ENCODE measurements at regions not wholly inside any gene's neighbourhood (a gene's known extent, or its start where the extent isn't known, plus 50 kb on each side); places are given as distances from the start of the nearest gene placed in this dataset.

DNA sequence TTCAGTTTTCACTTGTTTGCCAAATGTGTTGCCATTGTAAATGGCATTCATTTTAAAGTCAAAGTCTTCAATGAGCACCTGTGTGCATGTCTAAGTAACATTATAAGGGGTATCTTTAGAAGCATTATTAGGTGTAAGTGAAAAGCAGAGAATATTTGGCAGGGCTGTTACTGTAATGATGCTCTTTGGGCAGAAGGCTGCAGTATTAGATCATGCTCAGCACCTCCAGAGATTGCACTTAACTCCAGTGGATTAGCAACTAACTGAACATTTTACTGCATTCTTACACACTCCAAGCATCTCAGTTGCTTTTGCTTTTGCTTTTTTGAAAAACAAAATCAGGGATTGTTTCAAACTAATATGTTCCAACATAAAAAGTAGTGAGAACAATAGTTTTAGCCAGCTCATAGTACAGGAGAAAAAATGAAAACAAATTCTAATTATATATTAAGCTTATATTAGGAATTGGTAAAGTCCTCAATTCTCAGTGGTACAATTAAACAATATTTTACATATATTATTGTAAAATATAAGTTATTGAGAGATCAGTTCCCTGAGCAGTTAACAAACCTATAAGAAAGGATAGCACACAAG is 1740.9 kb upstream of the CDH9 start:
- TF ChIP-seq, protein P1, sequence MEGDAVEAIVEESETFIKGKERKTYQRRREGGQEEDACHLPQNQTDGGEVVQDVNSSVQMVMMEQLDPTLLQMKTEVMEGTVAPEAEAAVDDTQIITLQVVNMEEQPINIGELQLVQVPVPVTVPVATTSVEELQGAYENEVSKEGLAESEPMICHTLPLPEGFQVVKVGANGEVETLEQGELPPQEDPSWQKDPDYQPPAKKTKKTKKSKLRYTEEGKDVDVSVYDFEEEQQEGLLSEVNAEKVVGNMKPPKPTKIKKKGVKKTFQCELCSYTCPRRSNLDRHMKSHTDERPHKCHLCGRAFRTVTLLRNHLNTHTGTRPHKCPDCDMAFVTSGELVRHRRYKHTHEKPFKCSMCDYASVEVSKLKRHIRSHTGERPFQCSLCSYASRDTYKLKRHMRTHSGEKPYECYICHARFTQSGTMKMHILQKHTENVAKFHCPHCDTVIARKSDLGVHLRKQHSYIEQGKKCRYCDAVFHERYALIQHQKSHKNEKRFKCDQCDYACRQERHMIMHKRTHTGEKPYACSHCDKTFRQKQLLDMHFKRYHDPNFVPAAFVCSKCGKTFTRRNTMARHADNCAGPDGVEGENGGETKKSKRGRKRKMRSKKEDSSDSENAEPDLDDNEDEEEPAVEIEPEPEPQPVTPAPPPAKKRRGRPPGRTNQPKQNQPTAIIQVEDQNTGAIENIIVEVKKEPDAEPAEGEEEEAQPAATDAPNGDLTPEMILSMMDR (IDR thresholded peaks at IDR 0.05): no peak
- no peak for TF ChIP-seq POLR2A (IDR thresholded peaks at IDR 0.05)
- TF ChIP-seq POLR2AphosphoS5 (IDR thresholded peaks at IDR 0.05; ENCODE audit: insufficient read depth in 1 of 2, low read depth in 1 of 2): no peak
